Neuronal stem cell (in vitro differentiated cells): ENCODE measurements at regions not wholly inside any gene's neighbourhood (a gene's known extent, or its start where the extent isn't known, plus 50 kb on each side); places are given as distances from the start of the nearest gene placed in this dataset.
"Not testable (repeated sequence)": the region's sequence is repeated elsewhere in the genome, so short reads cannot be mapped to it uniquely, and the experiment has no call there.

ENCODE experiments used
- DNase-seq: peaks from one replicate; pipeline ENCODE4 v3.0.0-alpha.2; 2013; ENCODE audit warnings: low spot score
- H2AFZ ChIP-seq: one replicate; pipeline ENCODE4 v1.6.1; 2013; ENCODE audit warnings: mild to moderate bottlenecking, low read length, inconsistent platforms
- H2AK5ac ChIP-seq: 2 replicates; pipeline ENCODE4 v1.6.1; 2013; ENCODE audit warnings: low read depth, mild to moderate bottlenecking, inconsistent platforms, low read length, moderate library complexity, mixed read lengths
- H2BK120ac ChIP-seq: 2 replicates; pipeline ENCODE4 v1.6.1; 2013; ENCODE audit warnings: low read depth, mild to moderate bottlenecking, inconsistent platforms, low read length, moderate library complexity, mixed read lengths
- H2BK12ac ChIP-seq: one replicate; pipeline ENCODE4 v1.6.1; 2013; ENCODE audit warnings: low read length, inconsistent platforms
- H2BK15ac ChIP-seq: 2 replicates; pipeline ENCODE4 v1.6.1; 2013; ENCODE audit warnings: mild to moderate bottlenecking, low read length, inconsistent platforms, mixed read lengths
- H2BK5ac ChIP-seq: one replicate; pipeline ENCODE4 v1.6.1; 2013; ENCODE audit warnings: inconsistent platforms, mild to moderate bottlenecking, low read length, moderate library complexity
- H3K14ac ChIP-seq: one replicate; pipeline ENCODE4 v1.6.1; 2013; ENCODE audit warnings: low read length, inconsistent platforms
- H3K18ac ChIP-seq: 2 replicates; pipeline ENCODE4 v1.6.1; 2013; ENCODE audit warnings: low read length, inconsistent platforms
- H3K23ac ChIP-seq: 2 replicates; pipeline ENCODE4 v1.6.1; 2013; ENCODE audit warnings: low read depth, mild to moderate bottlenecking, mixed read lengths, low read length, inconsistent platforms; ENCODE audit not compliant: poor library complexity
- H3K27ac ChIP-seq: replicated peaks from 3 replicates; pipeline ENCODE4 v1.5.1; 2013; ENCODE audit warnings: low read length, inconsistent platforms
- H3K27me3 ChIP-seq, 3 experiments: 2 replicates each; pipeline ENCODE4 v1.6.1; 2013; ENCODE audit warnings: low read length in 3 of 3, mild to moderate bottlenecking in 2 of 3, inconsistent platforms in 1 of 3, low read depth in 1 of 3, mixed read lengths in 1 of 3, moderate library complexity in 1 of 3; ENCODE audit not compliant: control insufficient read depth in 3 of 3, insufficient read depth in 3 of 3
- H3K36me3 ChIP-seq, 2 donors: replicated peaks in 1 of 2; 2 replicates each; pipeline ENCODE4 v1.6.1; 2013; ENCODE audit warnings: low read length in 2 of 2; ENCODE audit not compliant: control insufficient read depth in 2 of 2, insufficient read depth in 2 of 2
- H3K4ac ChIP-seq: 2 replicates; pipeline ENCODE4 v1.6.1; 2013; ENCODE audit warnings: inconsistent platforms, mild to moderate bottlenecking, low read length, moderate library complexity
- H3K4me1 ChIP-seq, 2 donors: 1 replicate in 1 of 2; 2 replicates in 1 of 2; pipeline ENCODE4 v1.6.1; 2013; ENCODE audit warnings: low read length in 2 of 2, low read depth in 1 of 2; ENCODE audit not compliant: control insufficient read depth in 2 of 2, insufficient read depth in 1 of 2
- H3K4me2 ChIP-seq: one replicate; pipeline ENCODE4 v1.6.1; 2013; ENCODE audit warnings: mild to moderate bottlenecking, low read length, inconsistent platforms; ENCODE audit not compliant: insufficient read depth, poor library complexity, severe bottlenecking
- H3K4me3 ChIP-seq, 2 donors: 2 replicates each; pipeline ENCODE4 v1.5.1; 2013; ENCODE audit warnings: low read length in 2 of 2, mild to moderate bottlenecking in 2 of 2, inconsistent platforms in 1 of 2, moderate library complexity in 1 of 2
- H3K79me1 ChIP-seq: one replicate; pipeline ENCODE4 v1.6.1; 2013; ENCODE audit warnings: low read depth, mild to moderate bottlenecking, inconsistent platforms, low read length, moderate library complexity
- H3K9ac ChIP-seq: one replicate; pipeline ENCODE4 v1.6.1; 2013; ENCODE audit warnings: mild to moderate bottlenecking, low read depth, low read length, inconsistent platforms; ENCODE audit not compliant: poor library complexity
- H3K9me3 ChIP-seq, 2 donors: replicated peaks in 1 of 2; 2 replicates each; pipeline versions ENCODE3 to v1.6.1; 2013; ENCODE audit warnings: low read length in 2 of 2, mild to moderate bottlenecking in 2 of 2, inconsistent platforms in 1 of 2, low read depth in 1 of 2, mixed read lengths in 1 of 2, moderate library complexity in 1 of 2; ENCODE audit not compliant: control insufficient read depth in 2 of 2, insufficient read depth in 1 of 2
- H4K8ac ChIP-seq: one replicate; pipeline ENCODE4 v1.6.1; 2013; ENCODE audit warnings: low read depth, mild to moderate bottlenecking, inconsistent platforms, low read length, moderate library complexity
- H4K91ac ChIP-seq: one replicate; pipeline ENCODE4 v1.6.1; 2013; ENCODE audit warnings: low read length, low read depth, mild to moderate bottlenecking, inconsistent platforms; ENCODE audit not compliant: poor library complexity
- WGBS, 2 donors: extraction: QIAGEN DNeasy Blood & Tissue Kit; methylation state at CpG; one replicate each; pipeline ENCODE4 v1.1.7; 2013; ENCODE audit warnings: missing lambda C conversion rate in 2 of 2, mixed read lengths in 1 of 2; ENCODE audit not compliant: insufficient read length in 2 of 2, insufficient replicate concordance in 1 of 2; ENCODE audit errors: extremely low coverage in 2 of 2; 5-methylcytosine and 5-hydroxymethylcytosine counted together

DNA sequence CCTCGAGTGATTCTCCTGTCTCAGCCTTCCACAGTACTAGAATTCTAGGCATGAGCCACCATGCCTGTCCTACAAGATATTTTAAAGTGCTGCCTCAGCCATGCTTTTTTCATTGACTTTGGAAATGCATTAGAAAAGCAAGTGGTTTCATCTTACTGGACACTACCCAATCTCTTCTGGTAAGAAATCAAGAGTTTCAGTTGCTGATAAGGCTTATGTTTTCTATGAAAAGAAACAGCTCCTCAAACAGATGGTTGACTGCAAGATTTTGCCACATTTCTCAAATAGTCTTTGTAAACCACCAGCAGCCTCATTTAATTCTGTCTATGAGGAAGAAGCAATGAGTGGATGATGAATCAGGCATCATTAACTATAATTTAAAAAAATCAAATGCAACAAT, 264.5 kb upstream of the LRP1B start:
- Histone ChIP-seq H3K4me1 (no peaks in the 10 kb centered on the region), H2BK15ac (no peak overlapping the region), H2AFZ (no peak overlapping the region), H3K18ac (no peak overlapping the region), H2AK5ac (no peak overlapping the region), H3K9ac (no peak overlapping the region), H4K91ac (no peak overlapping the region), H3K4me3 (no peak overlapping the region), H3K23ac (no peak overlapping the region), H2BK120ac (no peak overlapping the region), H3K4me2 (no peak overlapping the region), H3K36me3 (no peaks in the 10 kb centered on the region), H3K9me3 (peaks cover 0 to 4% of the 10 kb centered on the region in 2 donors), H3K14ac (no peak overlapping the region), H2BK12ac (no peak overlapping the region), H2BK5ac (no peak overlapping the region), H3K27me3 (no peaks in the 10 kb centered on the region), H4K8ac (no peak overlapping the region), H3K27ac (no peak overlapping the region), H3K4ac (no peak overlapping the region), H3K79me1 (no peaks in the 10 kb centered on the region)
- no CpG with 5 or more reads among the region's 1 CpG for WGBS, 2 donors
- DNase-seq, result no peak

DNA sequence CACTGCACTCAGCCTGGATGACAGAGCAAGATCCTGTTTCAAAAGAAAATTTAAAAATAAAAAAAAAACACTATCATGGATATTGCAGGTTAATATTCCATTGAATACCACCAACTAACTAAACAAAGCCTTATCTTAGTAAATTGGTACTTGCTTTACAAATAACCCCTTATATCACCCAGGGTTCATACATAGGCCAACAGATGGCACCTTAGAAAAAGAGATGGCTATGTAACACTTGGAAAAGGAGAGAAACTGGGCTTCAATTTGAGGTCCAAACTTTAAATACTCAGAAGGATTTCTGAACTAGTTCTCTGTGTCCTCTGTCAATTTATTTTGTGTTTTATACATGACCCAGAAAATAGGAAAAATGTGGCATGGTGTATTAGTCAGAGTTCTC, 249.6 kb upstream of the LRP1B start:
- no peak overlapping the region for H2BK120ac ChIP-seq
- H3K9ac ChIP-seq, result no peak overlapping the region
- H4K91ac ChIP-seq, result no peak overlapping the region
- H2BK15ac ChIP-seq, result no peak overlapping the region
- H4K8ac ChIP-seq, result no peak overlapping the region
- H2AFZ ChIP-seq, result no peak overlapping the region
- no peak overlapping the region for H2BK12ac ChIP-seq
- H3K4me3 ChIP-seq, result no peak overlapping the region
- no peak overlapping the region for H2BK5ac ChIP-seq
- H3K4ac ChIP-seq, result no peak overlapping the region
- H3K18ac ChIP-seq, result no peak overlapping the region
- no peak overlapping the region for H3K14ac ChIP-seq
- H2AK5ac ChIP-seq, result no peak overlapping the region
- H3K9me3 ChIP-seq, result no peaks in the 10 kb centered on the region
- no peak overlapping the region for H3K23ac ChIP-seq
- H3K79me1 ChIP-seq, result no peaks in the 10 kb centered on the region
- no peak overlapping the region for H3K27ac ChIP-seq
- no peaks in the 10 kb centered on the region for H3K27me3 ChIP-seq
- no peak for DNase-seq
- H3K4me2 ChIP-seq, result no peak overlapping the region
- no peaks in the 10 kb centered on the region for H3K36me3 ChIP-seq
- H3K4me1 ChIP-seq, result no peaks in the 10 kb centered on the region

DNA sequence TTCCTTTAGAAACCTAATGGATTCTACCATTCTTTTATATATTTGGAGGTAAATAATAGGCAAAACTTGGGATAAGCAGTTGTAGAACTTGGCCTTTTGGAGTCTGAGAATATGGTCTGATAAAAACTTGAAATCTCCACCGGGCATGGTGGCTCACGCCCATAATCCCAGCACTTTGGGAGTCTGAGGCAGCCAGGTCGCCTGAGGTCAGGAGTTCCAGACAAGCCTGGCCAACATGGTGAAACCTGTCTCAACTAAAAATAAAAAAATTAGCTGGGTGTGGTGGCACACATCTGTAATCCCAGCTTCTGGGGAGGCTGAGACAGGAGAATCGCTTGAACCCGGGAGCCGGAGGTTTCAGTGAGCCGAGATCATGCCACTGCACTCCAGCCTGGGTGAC, 231.3 kb upstream of the LRP1B start:
- WGBS, 2 donors, result no CpG with 5 or more reads among the region's 7 CpGs
- H3K9ac ChIP-seq, H3K4ac ChIP-seq, H2BK12ac ChIP-seq, H4K8ac ChIP-seq, H3K9me3 ChIP-seq, DNase-seq, H2AFZ ChIP-seq, H2AK5ac ChIP-seq, H3K79me1 ChIP-seq, H2BK15ac ChIP-seq, H3K27ac ChIP-seq, H3K18ac ChIP-seq, H3K4me1 ChIP-seq, H3K36me3 ChIP-seq, H3K4me3 ChIP-seq, H3K27me3 ChIP-seq, H2BK5ac ChIP-seq, H3K4me2 ChIP-seq, H3K14ac ChIP-seq, H2BK120ac ChIP-seq, H3K23ac ChIP-seq, H4K91ac ChIP-seq: not testable (repeated sequence)

DNA sequence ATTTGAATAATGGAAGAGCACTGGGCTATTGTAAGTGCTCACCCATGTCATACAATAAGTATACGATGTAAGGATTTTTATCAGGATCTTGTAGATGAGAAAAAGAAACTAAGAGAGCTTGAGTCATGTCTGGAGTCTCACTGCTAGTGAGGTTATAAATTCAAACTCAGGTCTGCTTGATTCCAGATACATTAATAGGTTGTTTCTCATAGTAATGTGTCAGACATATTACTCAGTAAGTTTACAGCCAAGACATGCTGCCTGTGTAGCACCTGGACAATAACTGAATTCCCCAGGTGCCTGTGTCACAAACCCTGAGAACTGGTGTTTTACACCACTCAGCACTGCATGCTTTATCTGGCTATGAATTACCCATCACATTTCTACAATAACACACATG, 216.9 kb upstream of the LRP1B start:
- Histone ChIP-seq H3K14ac (no peak overlapping the region), H3K4me3 (no peak overlapping the region), H2AK5ac (no peak overlapping the region), H4K8ac (no peak overlapping the region), H2BK15ac (no peak overlapping the region), H3K9ac (no peak overlapping the region), H3K18ac (no peak overlapping the region), H2BK120ac (no peak overlapping the region), H4K91ac (no peak overlapping the region), H3K79me1 (no peaks in the 10 kb centered on the region), H3K27ac (no peak overlapping the region), H3K4me2 (no peak overlapping the region), H3K4me1 (no peaks in the 10 kb centered on the region), H3K9me3 (no peaks in the 10 kb centered on the region), H3K4ac (no peak overlapping the region), H3K23ac (no peak overlapping the region), H2BK12ac (no peak overlapping the region), H2AFZ (no peak overlapping the region), H3K36me3 (no peaks in the 10 kb centered on the region), H3K27me3 (no peaks in the 10 kb centered on the region), H2BK5ac (no peak overlapping the region)
- no CpG with 5 or more reads among the region's 1 CpG for WGBS, 2 donors
- no peak for DNase-seq
